ENCODE measurements at regions not wholly inside any gene's neighbourhood (a gene's known extent, or its start where the extent isn't known, plus 50 kb on each side); places are given as distances from the start of the nearest gene placed in this dataset.

DNA sequence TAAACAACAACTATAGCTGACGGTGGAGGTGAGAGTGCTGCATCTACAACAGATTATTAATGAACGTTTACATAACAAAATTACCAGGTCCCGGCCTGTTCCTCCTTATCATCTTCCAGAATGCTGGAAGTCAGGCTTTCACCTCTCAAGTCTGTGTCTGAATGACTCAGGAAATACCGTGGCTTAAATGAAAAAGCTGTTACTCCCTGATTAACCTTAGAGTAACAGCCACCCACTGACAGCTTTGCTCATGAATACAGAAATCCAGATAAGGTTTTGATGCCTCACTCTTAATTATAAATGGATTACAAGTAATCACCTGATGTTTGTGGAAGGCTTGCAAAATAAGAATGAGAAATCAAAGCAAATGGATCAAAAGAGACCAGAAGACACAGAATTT is 885.3 kb upstream of the CELF4 start:
- WGBS, 4 donors, result 15 to 56% (median 31%) methylated on average over 4 of the region's 4 CpGs

DNA sequence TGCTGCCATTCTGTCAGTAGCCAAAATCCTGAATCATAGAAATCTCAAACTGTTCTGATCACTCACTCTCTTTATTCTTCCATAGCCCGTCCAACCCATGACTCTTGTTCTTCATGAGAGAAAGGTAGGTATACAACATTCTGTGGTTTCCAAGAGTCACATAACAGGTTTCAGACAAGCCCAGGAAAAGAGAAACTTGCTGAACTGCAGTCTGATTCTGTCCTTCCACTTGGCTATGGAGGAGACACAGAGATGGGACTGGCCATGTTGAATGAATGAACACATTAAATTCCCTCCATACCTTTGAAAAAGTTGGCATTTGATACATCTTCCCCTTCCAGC is 880.2 kb upstream of the CELF4 start:
- DNase-seq (no peak), ATAC-seq (no peak)
- WGBS, 4 donors, result 94 to 100% (median 97%) methylated on average over 1 of the region's 1 CpG
- TF ChIP-seq POLR2A (IDR thresholded peaks at IDR 0.05), result no peak
- TF ChIP-seq, protein P1, sequence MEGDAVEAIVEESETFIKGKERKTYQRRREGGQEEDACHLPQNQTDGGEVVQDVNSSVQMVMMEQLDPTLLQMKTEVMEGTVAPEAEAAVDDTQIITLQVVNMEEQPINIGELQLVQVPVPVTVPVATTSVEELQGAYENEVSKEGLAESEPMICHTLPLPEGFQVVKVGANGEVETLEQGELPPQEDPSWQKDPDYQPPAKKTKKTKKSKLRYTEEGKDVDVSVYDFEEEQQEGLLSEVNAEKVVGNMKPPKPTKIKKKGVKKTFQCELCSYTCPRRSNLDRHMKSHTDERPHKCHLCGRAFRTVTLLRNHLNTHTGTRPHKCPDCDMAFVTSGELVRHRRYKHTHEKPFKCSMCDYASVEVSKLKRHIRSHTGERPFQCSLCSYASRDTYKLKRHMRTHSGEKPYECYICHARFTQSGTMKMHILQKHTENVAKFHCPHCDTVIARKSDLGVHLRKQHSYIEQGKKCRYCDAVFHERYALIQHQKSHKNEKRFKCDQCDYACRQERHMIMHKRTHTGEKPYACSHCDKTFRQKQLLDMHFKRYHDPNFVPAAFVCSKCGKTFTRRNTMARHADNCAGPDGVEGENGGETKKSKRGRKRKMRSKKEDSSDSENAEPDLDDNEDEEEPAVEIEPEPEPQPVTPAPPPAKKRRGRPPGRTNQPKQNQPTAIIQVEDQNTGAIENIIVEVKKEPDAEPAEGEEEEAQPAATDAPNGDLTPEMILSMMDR (IDR thresholded peaks at IDR 0.05), result no peak
- H3K27me3 ChIP-seq, result peaks cover 0 to 1% (median 0%) of the 10 kb centered on the region in 9 donors
- intact Hi-C loops (cut with DNase I), result no loop called here
- no peaks in the 10 kb centered on the region for H3K36me3 ChIP-seq
- no peak overlapping the region for H3K27ac ChIP-seq
- no peak overlapping the region for H3K4me3 ChIP-seq
- H3K4me1 ChIP-seq, result no peaks in the 10 kb centered on the region
- H3K9me3 ChIP-seq, result no peaks in the 10 kb centered on the region

More for the DNA sequence above, 885.3 kb upstream of the CELF4 start:
- ATAC-seq (no peak), DNase-seq (no peak)
- intact Hi-C loops (cut with DNase I), result no loop called here
- H3K9me3 ChIP-seq, result no peaks in the 10 kb centered on the region
- H3K4me3 ChIP-seq, result no peak overlapping the region
- H3K27ac ChIP-seq, result no peak overlapping the region
- H3K27me3 ChIP-seq, result no peaks in the 10 kb centered on the region
- no peaks in the 10 kb centered on the region for H3K4me1 ChIP-seq
- no peaks in the 10 kb centered on the region for H3K36me3 ChIP-seq
- TF ChIP-seq, protein P1 (IDR thresholded peaks at IDR 0.05), result no peak
- TF ChIP-seq POLR2A (IDR thresholded peaks at IDR 0.05), result no peak

DNA sequence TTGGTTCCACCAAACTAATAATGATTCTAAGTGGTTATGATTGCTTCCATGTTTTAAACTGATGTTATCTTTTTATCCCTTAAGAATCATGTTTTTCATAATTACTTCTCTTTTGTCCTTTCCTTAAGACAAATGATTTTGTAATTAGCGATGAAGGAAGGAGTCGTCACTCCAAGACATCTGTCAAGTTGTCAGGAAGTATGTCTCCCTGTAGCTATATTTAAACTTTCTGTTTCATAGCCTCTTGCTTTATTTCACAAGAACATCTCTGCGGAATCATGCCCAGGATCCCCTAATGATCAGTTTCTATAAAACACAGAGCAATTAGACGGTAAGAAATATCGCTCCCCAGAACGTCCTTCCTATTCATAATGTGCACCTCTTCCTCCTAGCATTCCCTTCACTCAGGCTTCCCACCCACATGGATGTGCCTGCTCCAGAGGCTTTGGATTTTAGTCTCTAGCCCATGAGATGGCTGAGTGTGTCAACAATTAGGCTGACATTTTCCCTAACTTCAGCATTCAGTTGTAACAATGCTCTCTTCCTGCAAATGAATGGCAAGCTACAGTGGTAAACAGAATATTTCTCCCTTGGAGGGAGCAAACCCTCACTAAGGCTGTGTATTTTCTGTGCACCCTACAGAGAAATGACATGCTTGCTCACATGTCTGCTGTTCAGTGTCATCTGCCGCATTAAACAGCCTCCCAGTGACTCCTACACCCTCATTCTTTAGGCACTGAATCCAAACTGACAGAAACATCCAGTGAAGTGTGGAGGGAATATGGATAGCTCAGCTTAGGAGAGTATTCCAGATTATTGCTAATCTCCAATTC is 879.6 kb upstream of the CELF4 start:
- TF ChIP-seq POLR2A (IDR thresholded peaks at IDR 0.05), result no peak
- TF ChIP-seq, protein P1 (IDR thresholded peaks at IDR 0.05), result no peak
- peaks cover 0 to 4% (median 0%) of the 10 kb centered on the region in 9 donors for H3K27me3 ChIP-seq
- H3K4me3 ChIP-seq, result no peak overlapping the region
- H3K9me3 ChIP-seq, result no peaks in the 10 kb centered on the region
- H3K4me1 ChIP-seq, result no peaks in the 10 kb centered on the region
- no peak for ATAC-seq
- H3K36me3 ChIP-seq, result no peaks in the 10 kb centered on the region
- WGBS, 4 donors, result 51 to 66% (median 60%) methylated on average over 7 of the region's 7 CpGs
- intact Hi-C loops (cut with DNase I), result no loop called here
- H3K27ac ChIP-seq, result no peak overlapping the region
- no peak for DNase-seq

DNA sequence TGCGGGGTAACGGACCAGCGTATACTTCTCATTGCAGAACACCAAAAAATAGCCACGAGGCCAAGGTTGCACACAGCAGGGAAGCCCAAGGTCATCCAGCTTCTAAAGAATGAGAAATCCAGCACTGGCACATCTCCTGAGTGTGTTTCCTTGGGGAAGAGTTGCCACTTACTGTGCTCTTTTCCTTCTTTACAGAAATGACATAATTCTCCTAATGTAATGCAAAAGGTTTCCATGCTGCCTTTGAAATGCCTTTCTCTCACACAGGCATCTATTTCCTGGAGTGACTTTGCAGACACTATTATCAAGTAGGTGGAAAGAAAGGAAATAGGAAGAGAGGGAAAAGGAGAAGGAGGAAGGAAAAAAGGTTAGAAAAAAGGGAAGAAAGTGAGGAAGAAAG is 862.1 kb upstream of the CELF4 start:
- no peaks in the 10 kb centered on the region for H3K36me3 ChIP-seq
- no peaks in the 10 kb centered on the region for H3K27me3 ChIP-seq
- H3K4me3 ChIP-seq, result no peak overlapping the region
- intact Hi-C loops (cut with DNase I), result no loop called here
- 74 to 89% (median 84%) methylated on average over 4 of the region's 4 CpGs for WGBS, 4 donors
- no peak overlapping the region for H3K27ac ChIP-seq
- H3K4me1 ChIP-seq, result no peaks in the 10 kb centered on the region
- TF ChIP-seq, protein P1 (IDR thresholded peaks at IDR 0.05), result no peak
- TF ChIP-seq POLR2A (IDR thresholded peaks at IDR 0.05), result no peak
- no peak for ATAC-seq
- no peaks in the 10 kb centered on the region for H3K9me3 ChIP-seq
- no peak for DNase-seq
